GM12872 (cell line): ENCODE measurements at regions not wholly inside any gene's neighbourhood (a gene's known extent, or its start where the extent isn't known, plus 50 kb on each side); places are given as distances from the start of the nearest gene placed in this dataset.

Experiments
- TF ChIP-seq, protein P1 (sequence below): IDR thresholded peaks from 3 replicates; pipeline ENCODE4 v1.5.1; 2011; ENCODE audit warnings: low read depth, mild to moderate bottlenecking, low read length, moderate library complexity; ENCODE audit not compliant: insufficient read depth

- TF ChIP-seq, protein P1, sequence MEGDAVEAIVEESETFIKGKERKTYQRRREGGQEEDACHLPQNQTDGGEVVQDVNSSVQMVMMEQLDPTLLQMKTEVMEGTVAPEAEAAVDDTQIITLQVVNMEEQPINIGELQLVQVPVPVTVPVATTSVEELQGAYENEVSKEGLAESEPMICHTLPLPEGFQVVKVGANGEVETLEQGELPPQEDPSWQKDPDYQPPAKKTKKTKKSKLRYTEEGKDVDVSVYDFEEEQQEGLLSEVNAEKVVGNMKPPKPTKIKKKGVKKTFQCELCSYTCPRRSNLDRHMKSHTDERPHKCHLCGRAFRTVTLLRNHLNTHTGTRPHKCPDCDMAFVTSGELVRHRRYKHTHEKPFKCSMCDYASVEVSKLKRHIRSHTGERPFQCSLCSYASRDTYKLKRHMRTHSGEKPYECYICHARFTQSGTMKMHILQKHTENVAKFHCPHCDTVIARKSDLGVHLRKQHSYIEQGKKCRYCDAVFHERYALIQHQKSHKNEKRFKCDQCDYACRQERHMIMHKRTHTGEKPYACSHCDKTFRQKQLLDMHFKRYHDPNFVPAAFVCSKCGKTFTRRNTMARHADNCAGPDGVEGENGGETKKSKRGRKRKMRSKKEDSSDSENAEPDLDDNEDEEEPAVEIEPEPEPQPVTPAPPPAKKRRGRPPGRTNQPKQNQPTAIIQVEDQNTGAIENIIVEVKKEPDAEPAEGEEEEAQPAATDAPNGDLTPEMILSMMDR = no peak
Observed at GRCh38 chr13:83184150-83184475, 698.2 kb downstream of the SLITRK1 start.

DNA sequence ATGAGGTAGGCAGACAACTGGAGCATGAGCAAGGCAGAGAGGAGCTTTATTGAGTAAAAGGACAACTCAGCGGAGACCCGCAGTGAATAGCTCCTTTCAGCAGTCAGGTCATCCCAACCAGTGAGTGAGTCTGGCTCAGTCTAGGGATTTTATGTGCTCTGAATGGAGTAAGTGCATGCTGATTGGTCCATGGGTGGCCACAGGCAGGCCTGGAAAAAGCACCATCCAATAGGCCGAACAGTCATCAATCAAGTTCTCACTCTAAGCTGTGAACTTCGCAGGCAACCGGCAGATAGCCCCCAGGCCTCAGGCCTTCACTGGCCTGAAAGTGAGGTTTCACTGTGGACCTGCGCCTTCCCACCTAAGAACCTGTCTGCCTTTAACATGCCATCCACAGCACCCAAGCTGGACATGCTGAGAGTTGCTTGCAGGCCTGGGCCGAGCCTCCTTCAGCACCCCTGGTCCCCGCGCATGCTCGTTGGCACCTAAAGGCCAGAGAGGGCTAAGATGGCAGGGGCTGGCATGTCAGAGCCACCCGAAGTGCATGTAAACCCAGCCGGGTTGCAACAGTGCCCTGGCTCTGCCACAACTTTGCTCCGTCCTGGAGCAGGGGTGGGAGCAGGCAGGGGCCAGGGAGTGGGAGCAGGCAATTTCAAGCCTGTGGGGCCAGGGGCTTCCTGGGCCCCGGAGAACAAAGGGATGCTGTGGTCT, 698.7 kb downstream of the SLITRK1 start:
- TF ChIP-seq, protein P1 = no peak

DNA sequence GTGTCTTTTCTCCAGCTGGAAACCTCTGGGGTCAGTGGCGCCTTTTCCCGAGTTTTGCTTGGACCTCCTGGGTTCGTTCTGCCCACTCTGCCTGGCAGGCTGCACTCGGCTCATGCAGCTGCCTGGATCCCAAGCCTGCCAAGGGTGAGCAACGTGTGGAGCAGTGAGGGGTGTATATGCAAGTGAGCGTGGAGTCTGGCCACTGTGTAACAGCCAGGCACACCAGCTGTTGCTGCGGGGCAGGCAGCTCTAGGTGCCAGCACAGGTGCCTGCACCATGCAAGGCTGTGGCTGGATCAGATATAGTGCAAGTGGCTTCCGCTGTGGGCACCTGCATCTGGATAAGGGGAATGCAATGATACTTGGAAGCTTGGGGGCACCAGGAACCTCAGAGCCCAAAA, 699.4 kb downstream of the SLITRK1 start:
- TF ChIP-seq, protein P1 = no peak

DNA sequence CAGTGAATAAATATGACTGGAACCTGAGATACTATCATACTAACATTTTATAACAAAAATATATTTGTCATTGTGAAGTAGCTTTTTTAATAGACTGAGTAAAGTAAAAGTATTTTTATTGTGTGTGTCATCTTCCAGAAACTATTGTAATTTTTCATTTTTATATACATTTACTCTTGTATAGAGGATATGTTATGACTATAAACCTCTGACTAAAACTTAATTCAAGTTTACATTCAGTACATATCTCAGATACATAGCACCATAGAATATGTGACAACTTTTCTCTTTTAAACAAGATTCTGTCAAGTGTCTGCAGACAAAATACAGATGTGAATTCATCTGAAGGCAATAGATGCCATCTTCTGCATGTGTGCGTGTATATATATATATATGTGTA, 704.3 kb downstream of the SLITRK1 start:
- TF ChIP-seq, protein P1 = no peak

- TF ChIP-seq, protein P1 = no peak
Observed at GRCh38 chr13:83168590-83168989, 713.7 kb downstream of the SLITRK1 start.

DNA sequence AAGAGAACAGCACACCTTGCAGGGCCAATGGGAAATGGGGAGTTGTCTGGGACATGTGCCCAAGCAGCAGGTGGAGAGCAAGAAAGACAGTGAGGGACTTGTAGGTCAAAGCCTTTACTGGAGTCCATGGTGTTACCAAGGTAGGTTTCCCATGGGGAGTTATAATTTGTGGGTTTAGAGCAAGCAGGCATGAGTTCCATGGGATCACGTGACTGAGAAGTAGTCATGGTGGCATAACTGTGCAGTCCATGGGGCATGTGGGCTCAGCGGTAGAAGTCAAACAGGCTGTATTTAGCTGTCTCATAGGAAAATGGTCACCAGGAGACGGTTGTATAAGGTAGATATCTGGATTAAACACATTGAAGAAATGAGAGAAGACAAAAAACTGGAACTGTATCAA, 715.1 kb downstream of the SLITRK1 start:
- TF ChIP-seq, protein P1 = no peak

DNA sequence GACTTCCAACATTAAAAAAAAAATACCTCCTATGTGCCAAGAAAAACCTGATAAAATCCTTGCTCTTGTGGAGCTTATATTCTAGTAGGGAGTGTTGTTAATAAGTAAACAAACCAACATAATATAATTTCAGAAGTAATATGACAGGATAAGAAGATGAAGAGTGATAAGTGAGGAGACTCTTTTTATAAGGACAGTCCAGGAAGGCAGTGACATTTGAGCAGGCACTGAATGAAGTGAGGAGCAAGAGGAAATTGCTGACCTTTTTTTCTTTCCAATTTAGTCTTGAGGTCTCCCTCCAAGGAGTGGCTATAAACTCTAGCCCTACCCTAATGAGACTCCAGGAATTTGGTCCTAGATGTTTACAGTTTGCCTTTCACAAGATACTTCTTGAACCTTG, 715.7 kb downstream of the SLITRK1 start:
- TF ChIP-seq, protein P1 = no peak

- TF ChIP-seq, protein P1 = no peak
Observed at GRCh38 chr13:83162493-83162892, 719.8 kb downstream of the SLITRK1 start.
